ENCODE measurements at regions not wholly inside any gene's neighbourhood (a gene's known extent, or its start where the extent isn't known, plus 50 kb on each side); places are given as distances from the start of the nearest gene placed in this dataset.
"Not testable (repeated sequence)": the region's sequence is repeated elsewhere in the genome, so short reads cannot be mapped to it uniquely, and the experiment has no call there.

DNA sequence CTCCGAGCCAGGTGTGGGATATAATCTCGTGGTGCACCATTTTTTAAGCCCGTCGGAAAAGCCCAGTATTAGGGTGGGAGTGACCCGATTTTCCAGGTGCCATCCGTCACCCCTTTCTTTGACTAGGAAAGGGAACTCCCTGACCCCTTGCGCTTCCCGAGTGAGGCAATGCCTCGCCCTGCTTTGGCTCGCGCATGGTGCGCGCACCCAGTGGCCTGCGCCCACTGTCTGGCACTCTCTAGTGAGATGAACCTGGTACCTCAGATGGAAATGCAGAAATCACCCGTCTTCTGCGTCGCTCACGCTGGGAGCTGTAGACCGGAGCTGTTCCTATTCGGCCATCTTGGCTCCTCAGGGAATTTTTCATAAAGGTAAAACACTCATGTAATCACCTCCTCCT, 63.9 kb downstream of the RWDD3 start:
- ATAC-seq; CTCF ChIA-PET; H3K9me3 Mint-ChIP-seq (ENCODE audit: low read depth); DNase-seq; H3K27ac Mint-ChIP-seq; H3K27me3 Mint-ChIP-seq; H3K4me1 Mint-ChIP-seq; POLR2A ChIA-PET; H3K4me3 Mint-ChIP-seq; intact Hi-C loops (cut with DNase I, micrococcal nuclease); H3K36me3 Mint-ChIP-seq (ENCODE audit: low read depth): not testable (repeated sequence)

GRCh38 chr1:95301091-95301490, 67.1 kb downstream of the RWDD3 start:
- ChIA-PET CTCF (no interaction called here), POLR2A (no interaction called here)
- H3K27ac Mint-ChIP-seq: no peak overlapping the region
- intact Hi-C loops (cut with DNase I, micrococcal nuclease): no loop called here
- no peak overlapping the region for H3K4me3 Mint-ChIP-seq
- no peak for DNase-seq
- no peaks in the 10 kb centered on the region for H3K4me1 Mint-ChIP-seq
- peaks cover 3% of the 10 kb centered on the region for H3K9me3 Mint-ChIP-seq (ENCODE audit: low read depth)
- no peaks in the 10 kb centered on the region for H3K36me3 Mint-ChIP-seq (ENCODE audit: low read depth)
- peaks cover 5% of the 10 kb centered on the region for H3K27me3 Mint-ChIP-seq
- ATAC-seq: no peak

GRCh38 chr1:95301614-95302013, 67.6 kb downstream of the RWDD3 start:
- no peak overlapping the region for H3K27ac Mint-ChIP-seq
- intact Hi-C loops (cut with DNase I, micrococcal nuclease): no loop called here

GRCh38 chr1:95304803-95305202, 70.8 kb downstream of the RWDD3 start:
- Mint-ChIP-seq H3K36me3 (ENCODE audit: low read depth) (no peaks in the 10 kb centered on the region), H3K27me3 (peaks cover 15% of the 10 kb centered on the region), H3K4me1 (no peaks in the 10 kb centered on the region), H3K4me3 (no peak overlapping the region), H3K27ac (no peak overlapping the region), H3K9me3 (ENCODE audit: low read depth) (peaks cover 2% of the 10 kb centered on the region)
- DNase-seq (no peak), ATAC-seq (no peak)
- CTCF ChIA-PET: no interaction called here
- intact Hi-C loops (cut with DNase I, micrococcal nuclease): no loop called here
- POLR2A ChIA-PET: no interaction called here

More at GRCh38 chr1:95301614-95302013, 67.6 kb downstream of the RWDD3 start:
- ChIA-PET CTCF (no interaction called here), POLR2A (no interaction called here)
- Mint-ChIP-seq H3K9me3 (ENCODE audit: low read depth) (peaks cover 3% of the 10 kb centered on the region), H3K27me3 (peaks cover 5% of the 10 kb centered on the region), H3K36me3 (ENCODE audit: low read depth) (no peaks in the 10 kb centered on the region), H3K4me1 (no peaks in the 10 kb centered on the region), H3K4me3 (no peak overlapping the region)
- no peak for ATAC-seq
- no peak for DNase-seq

GRCh38 chr1:95308276-95309030, 74.4 kb downstream of the RWDD3 start:
- intact Hi-C loops (cut with DNase I, micrococcal nuclease): no loop called here
- Mint-ChIP-seq H3K4me3 (no peak overlapping the region), H3K9me3 (ENCODE audit: low read depth) (no peaks in the 10 kb centered on the region), H3K36me3 (ENCODE audit: low read depth) (no peaks in the 10 kb centered on the region), H3K4me1 (no peaks in the 10 kb centered on the region), H3K27ac (no peak overlapping the region), H3K27me3 (peaks cover 18% of the 10 kb centered on the region)
- DNase-seq (no peak), ATAC-seq (no peak)
- ChIA-PET POLR2A (no interaction called here), CTCF (no interaction called here)

DNA sequence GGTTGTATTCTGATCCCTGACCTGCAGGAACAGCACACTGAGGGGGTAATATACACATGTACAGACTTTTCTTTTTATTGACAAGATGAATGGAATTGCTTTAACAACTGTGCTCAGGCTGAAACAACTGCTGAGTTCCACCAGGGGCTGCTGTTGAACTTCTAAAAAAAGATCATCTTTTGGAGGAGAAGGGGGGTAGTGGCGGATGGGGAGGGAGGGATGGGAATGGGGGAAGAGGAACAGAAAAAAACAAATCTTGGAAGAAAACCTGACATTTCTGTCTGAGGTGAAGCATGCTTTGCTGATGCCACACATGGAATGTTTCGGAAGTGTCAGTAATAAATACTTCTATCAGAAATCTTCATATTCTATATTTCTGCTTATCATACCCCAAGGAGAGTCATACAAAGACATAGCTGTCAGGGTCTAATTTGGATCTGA, 75.0 kb downstream of the RWDD3 start:
- H3K4me3 Mint-ChIP-seq: no peak overlapping the region
- DNase-seq (no peak), ATAC-seq (no peak)
- H3K27me3 Mint-ChIP-seq: peaks cover 17% of the 10 kb centered on the region
- POLR2A ChIA-PET: no interaction called here
- intact Hi-C loops (cut with DNase I, micrococcal nuclease): no loop called here
- H3K27ac Mint-ChIP-seq: no peak overlapping the region
- no peaks in the 10 kb centered on the region for H3K4me1 Mint-ChIP-seq
- no peaks in the 10 kb centered on the region for H3K36me3 Mint-ChIP-seq (ENCODE audit: low read depth)
- CTCF ChIA-PET: no interaction called here
- H3K9me3 Mint-ChIP-seq (ENCODE audit: low read depth): no peaks in the 10 kb centered on the region

DNA sequence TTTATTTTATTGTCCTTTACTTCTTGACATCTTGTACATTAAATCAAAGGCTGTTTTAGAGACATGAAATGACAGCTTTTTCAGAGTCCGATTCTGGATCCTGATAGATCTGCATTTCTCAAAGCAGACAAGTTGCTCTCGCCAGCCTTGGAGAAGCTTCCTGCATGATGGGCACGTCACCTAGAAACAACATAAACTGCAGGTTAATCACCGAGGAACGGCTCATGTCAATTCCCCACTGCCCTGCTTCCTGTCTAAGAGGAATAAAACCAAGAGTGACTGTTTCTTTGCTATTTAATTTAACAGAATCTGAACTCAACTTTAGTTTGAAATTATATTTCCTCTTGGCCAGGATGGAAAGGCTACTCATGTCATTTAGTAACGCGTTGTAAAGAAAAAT, 77.0 kb downstream of the RWDD3 start:
- ChIA-PET CTCF (no interaction called here), POLR2A (no interaction called here)
- Mint-ChIP-seq H3K4me3 (no peak overlapping the region), H3K9me3 (ENCODE audit: low read depth) (no peaks in the 10 kb centered on the region), H3K36me3 (ENCODE audit: low read depth) (no peaks in the 10 kb centered on the region), H3K27me3 (peaks cover 13% of the 10 kb centered on the region), H3K4me1 (no peaks in the 10 kb centered on the region), H3K27ac (no peak overlapping the region)
- intact Hi-C loops (cut with DNase I, micrococcal nuclease): no loop called here
- no peak for DNase-seq
- no peak for ATAC-seq

DNA sequence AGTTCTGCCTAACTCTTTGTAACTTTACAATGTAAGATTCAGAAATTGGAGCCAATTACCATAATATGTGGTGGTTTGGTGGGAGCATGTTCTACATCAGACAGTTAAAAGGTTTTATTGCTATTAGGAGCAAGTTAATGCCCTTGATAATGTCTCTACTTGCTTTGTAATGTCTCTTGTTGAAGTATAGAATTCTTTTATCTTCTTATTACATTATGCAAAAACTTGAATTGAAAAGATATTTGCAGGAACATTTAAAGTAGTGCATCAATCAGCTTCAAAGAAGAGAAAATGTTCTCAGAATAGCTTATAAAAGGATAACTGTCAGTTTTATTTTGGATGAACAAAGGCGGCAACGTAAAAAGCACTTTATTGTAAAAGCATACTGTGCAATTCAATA, 77.8 kb downstream of the RWDD3 start:
- ChIA-PET CTCF (no interaction called here), POLR2A (no interaction called here)
- intact Hi-C loops (cut with DNase I, micrococcal nuclease): no loop called here
- H3K9me3 Mint-ChIP-seq (ENCODE audit: low read depth): no peaks in the 10 kb centered on the region
- no peak for ATAC-seq
- no peak for DNase-seq
- H3K27me3 Mint-ChIP-seq: peaks cover 15% of the 10 kb centered on the region
- no peak overlapping the region for H3K4me3 Mint-ChIP-seq
- no peaks in the 10 kb centered on the region for H3K36me3 Mint-ChIP-seq (ENCODE audit: low read depth)
- H3K4me1 Mint-ChIP-seq: no peaks in the 10 kb centered on the region
- H3K27ac Mint-ChIP-seq: no peak overlapping the region

GRCh38 chr1:95312181-95312580, 78.2 kb downstream of the RWDD3 start:
- no peak overlapping the region for H3K27ac Mint-ChIP-seq
- intact Hi-C loops (cut with DNase I, micrococcal nuclease): no loop called here
- ATAC-seq (no peak), DNase-seq (no peak)
- ChIA-PET CTCF (no interaction called here), POLR2A (no interaction called here)
- no peak overlapping the region for H3K4me3 Mint-ChIP-seq
- H3K9me3 Mint-ChIP-seq (ENCODE audit: low read depth): no peaks in the 10 kb centered on the region
- no peaks in the 10 kb centered on the region for H3K4me1 Mint-ChIP-seq
- H3K36me3 Mint-ChIP-seq (ENCODE audit: low read depth): no peaks in the 10 kb centered on the region
- peaks cover 12% of the 10 kb centered on the region for H3K27me3 Mint-ChIP-seq

GRCh38 chr1:95313527-95313926, 79.5 kb downstream of the RWDD3 start:
- ChIA-PET POLR2A (no interaction called here), CTCF (no interaction called here)
- H3K9me3 Mint-ChIP-seq (ENCODE audit: low read depth): no peaks in the 10 kb centered on the region
- intact Hi-C loops (cut with DNase I, micrococcal nuclease): no loop called here
- DNase-seq: no peak
- H3K27ac Mint-ChIP-seq: no peak overlapping the region
- no peaks in the 10 kb centered on the region for H3K4me1 Mint-ChIP-seq
- H3K4me3 Mint-ChIP-seq: no peak overlapping the region
- H3K36me3 Mint-ChIP-seq (ENCODE audit: low read depth): no peaks in the 10 kb centered on the region
- peaks cover 10% of the 10 kb centered on the region for H3K27me3 Mint-ChIP-seq
- no peak for ATAC-seq

DNA sequence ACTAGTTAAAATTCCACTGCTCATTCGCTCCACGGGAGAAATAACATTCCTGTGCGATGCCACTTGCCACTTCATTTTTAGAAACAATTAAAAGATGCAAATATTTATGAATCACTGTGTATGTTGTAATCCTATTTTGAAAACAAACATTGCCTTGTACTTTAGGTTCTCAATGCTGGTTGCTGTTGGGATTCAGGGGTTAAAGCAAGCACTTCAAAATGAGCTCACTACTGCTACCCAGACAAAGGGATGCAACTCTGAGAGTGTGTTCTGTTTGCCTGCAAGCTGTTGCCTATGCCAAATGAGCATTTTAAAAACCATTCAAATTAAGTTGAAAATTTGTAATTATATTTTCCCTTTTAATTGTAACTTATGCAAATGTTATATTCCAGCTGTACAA, 87.5 kb downstream of the RWDD3 start:
- H3K36me3 Mint-ChIP-seq (ENCODE audit: low read depth): no peaks in the 10 kb centered on the region
- CTCF ChIA-PET: no interaction called here

DNA sequence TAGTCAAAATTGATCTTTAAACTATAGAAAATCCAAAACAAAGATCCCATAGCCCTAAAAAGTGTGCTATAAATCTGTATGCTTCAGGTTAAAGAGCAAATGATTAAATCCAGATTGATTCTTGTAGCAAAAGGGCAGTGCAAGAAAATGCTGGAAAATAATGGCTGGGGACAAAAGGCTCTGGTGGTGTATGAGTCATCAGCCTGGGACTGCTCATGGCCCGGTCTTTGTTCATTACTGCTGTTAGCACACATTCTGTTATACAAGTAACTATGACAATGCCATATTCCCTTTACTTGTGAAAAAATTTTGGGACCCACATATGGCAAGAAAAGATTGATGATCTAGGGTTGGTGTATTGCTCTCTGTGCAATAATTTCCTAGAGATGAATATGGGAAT, 89.1 kb downstream of the RWDD3 start:
- Mint-ChIP-seq H3K27me3 (peaks cover 8% of the 10 kb centered on the region), H3K27ac (no peak overlapping the region), H3K4me1 (no peaks in the 10 kb centered on the region), H3K9me3 (ENCODE audit: low read depth) (no peaks in the 10 kb centered on the region), H3K36me3 (ENCODE audit: low read depth) (no peaks in the 10 kb centered on the region), H3K4me3 (no peak overlapping the region)
- DNase-seq (no peak), ATAC-seq (no peak)
- intact Hi-C loops (cut with DNase I, micrococcal nuclease): no loop called here
- CTCF ChIA-PET: no interaction called here
- POLR2A ChIA-PET: no interaction called here

More for the DNA sequence above, 87.5 kb downstream of the RWDD3 start:
- DNase-seq (no peak), ATAC-seq (no peak)
- Mint-ChIP-seq H3K27ac (no peak overlapping the region), H3K27me3 (peaks cover 9% of the 10 kb centered on the region), H3K4me3 (no peak overlapping the region), H3K9me3 (ENCODE audit: low read depth) (no peaks in the 10 kb centered on the region), H3K4me1 (no peaks in the 10 kb centered on the region)
- intact Hi-C loops (cut with DNase I, micrococcal nuclease): no loop called here
- POLR2A ChIA-PET: no interaction called here

GRCh38 chr1:95325349-95325748, 91.3 kb downstream of the RWDD3 start:
- ATAC-seq: no peak
- Mint-ChIP-seq H3K9me3 (ENCODE audit: low read depth) (no peaks in the 10 kb centered on the region), H3K36me3 (ENCODE audit: low read depth) (no peaks in the 10 kb centered on the region), H3K4me3 (no peak overlapping the region), H3K27ac (no peak overlapping the region), H3K4me1 (no peaks in the 10 kb centered on the region), H3K27me3 (peaks cover 6% of the 10 kb centered on the region)
- intact Hi-C loops (cut with DNase I, micrococcal nuclease): no loop called here
- DNase-seq: no peak
- CTCF ChIA-PET: no interaction called here
- POLR2A ChIA-PET: no interaction called here

Measured in activated CD4-positive, alpha-beta T cell treated with anti-CD3 and anti-CD28 coated beads for 36 hours (primary cell).